ENCODE measurements at regions not wholly inside any gene's neighbourhood (a gene's known extent, or its start where the extent isn't known, plus 50 kb on each side); places are given as distances from the start of the nearest gene placed in this dataset.

DNA sequence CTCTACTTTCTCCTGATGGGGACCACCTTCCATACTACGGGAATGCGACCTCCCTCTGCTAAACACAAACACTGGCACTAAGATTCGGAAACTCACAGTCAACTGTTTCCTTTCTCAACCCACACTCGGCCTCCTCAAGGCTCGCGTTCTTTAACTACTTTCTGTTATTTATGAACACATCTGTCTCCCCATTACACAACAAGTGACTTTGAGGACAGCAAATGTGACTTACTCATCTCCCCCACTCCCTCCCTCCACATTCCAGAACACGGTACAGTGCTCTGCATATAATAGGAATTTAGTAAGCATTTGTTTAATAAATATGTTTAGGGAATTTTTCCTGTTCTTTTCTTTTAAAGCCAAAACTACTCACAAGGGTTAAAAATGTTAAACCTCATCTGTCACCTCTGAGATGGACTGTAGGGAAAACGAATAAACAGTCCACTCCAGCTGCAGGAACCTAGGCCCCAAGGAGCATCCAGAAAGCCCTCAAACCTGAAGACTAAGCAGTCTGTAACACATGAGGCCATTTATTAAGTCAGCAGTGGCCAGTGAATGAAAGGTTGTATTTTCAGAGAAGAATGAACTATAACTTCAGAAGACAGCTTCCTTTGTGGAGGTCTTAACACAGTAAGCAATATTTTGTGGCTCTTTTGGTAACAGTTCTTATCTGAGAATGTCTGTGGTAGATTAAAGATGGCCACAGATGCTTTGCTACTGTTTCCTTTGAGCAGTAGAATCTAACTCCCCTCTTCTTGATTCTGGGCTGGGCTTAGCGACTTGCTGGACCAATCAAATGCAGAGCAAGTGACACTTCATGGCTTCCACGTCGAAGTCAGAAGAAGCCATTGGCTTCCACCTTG lies 209.6 kb upstream of the DTNBP1 start:
- H3K27ac ChIP-seq (ENCODE audit: low read depth, low read length): no peak overlapping the region
- peaks cover 0 to 10% (median 0%) of the 10 kb centered on the region in 7 donors for H3K4me1 Mint-ChIP-seq
- CTCF ChIA-PET: no interaction called here

DNA sequence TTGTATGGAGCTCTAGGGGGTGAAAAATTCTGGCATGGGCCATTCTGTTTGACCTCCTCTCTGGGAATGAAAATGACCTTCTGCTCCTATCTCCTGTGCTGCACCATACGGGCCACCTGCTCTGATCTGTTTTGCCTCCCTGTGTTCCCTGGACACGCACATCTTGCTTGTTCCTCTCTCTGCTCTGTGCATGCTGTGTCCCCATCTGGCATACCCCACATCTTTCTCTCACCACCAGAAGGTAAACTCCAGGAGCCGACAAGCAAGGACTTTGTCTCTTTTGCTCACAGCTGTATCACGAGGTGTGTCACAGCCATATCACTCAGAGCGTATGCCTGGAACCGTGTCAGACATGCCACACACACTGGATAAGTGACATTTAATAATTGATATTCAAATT lies 208.4 kb upstream of the DTNBP1 start:
- intact Hi-C loops (cut with micrococcal nuclease): no loop called here
- no peaks in the 10 kb centered on the region for H3K9me3 ChIP-seq (ENCODE audit: control insufficient read depth in 2 of 3, low read length in 3 of 3)
- ATAC-seq: no peak
- no peak overlapping the region for H3K27ac Mint-ChIP-seq
- POLR2A ChIA-PET: no interaction called here
- no peaks in the 10 kb centered on the region for H3K9me3 Mint-ChIP-seq
- no peaks in the 10 kb centered on the region for H3K4me1 ChIP-seq (ENCODE audit: control insufficient read depth in 2 of 2, insufficient read depth in 2 of 2, low read length in 2 of 2)
- peaks cover 0 to 10% (median 0%) of the 10 kb centered on the region in 7 donors for H3K4me1 Mint-ChIP-seq
- H3K36me3 ChIP-seq (ENCODE audit: control insufficient read depth in 2 of 3, insufficient read depth in 3 of 3, low read length in 3 of 3): no peaks in the 10 kb centered on the region
- peaks cover 4 to 12% (median 10%) of the 10 kb centered on the region in 5 donors for H3K27me3 Mint-ChIP-seq
- H3K4me3 ChIP-seq (ENCODE audit: low read length): no peak overlapping the region
- peaks cover 0 to 7% (median 0%) of the 10 kb centered on the region in 5 donors for H3K36me3 Mint-ChIP-seq
- CTCF ChIA-PET: no interaction called here
- no peaks in the 10 kb centered on the region for H3K27me3 ChIP-seq (ENCODE audit: control insufficient read depth in 2 of 2, insufficient read depth in 2 of 2, low read length in 2 of 2)
- H3K27ac ChIP-seq (ENCODE audit: low read depth, low read length): no peak overlapping the region
- H3K4me3 Mint-ChIP-seq: no peak overlapping the region
- DNase-seq: no peak

More for the DNA sequence above, 209.6 kb upstream of the DTNBP1 start:
- Histone ChIP-seq H3K9me3 (ENCODE audit: control insufficient read depth in 2 of 3, low read length in 3 of 3) (no peaks in the 10 kb centered on the region), H3K36me3 (ENCODE audit: control insufficient read depth in 2 of 3, insufficient read depth in 3 of 3, low read length in 3 of 3) (no peaks in the 10 kb centered on the region), H3K4me3 (ENCODE audit: low read length) (no peak overlapping the region), H3K27me3 (ENCODE audit: control insufficient read depth in 2 of 2, insufficient read depth in 2 of 2, low read length in 2 of 2) (no peaks in the 10 kb centered on the region), H3K4me1 (ENCODE audit: control insufficient read depth in 2 of 2, insufficient read depth in 2 of 2, low read length in 2 of 2) (no peaks in the 10 kb centered on the region)
- H3K36me3 Mint-ChIP-seq: peaks cover 0 to 7% (median 0%) of the 10 kb centered on the region in 5 donors
- no peaks in the 10 kb centered on the region for H3K9me3 Mint-ChIP-seq
- H3K4me3 Mint-ChIP-seq: no peak overlapping the region
- POLR2A ChIA-PET: no interaction called here
- H3K27ac Mint-ChIP-seq: no peak overlapping the region
- H3K27me3 Mint-ChIP-seq: peaks cover 4 to 12% (median 8%) of the 10 kb centered on the region in 5 donors
- DNase-seq (no peak), ATAC-seq (no peak)
- intact Hi-C loops (cut with micrococcal nuclease): no loop called here

- no peaks in the 10 kb centered on the region for H3K4me1 ChIP-seq (ENCODE audit: control insufficient read depth in 2 of 2, insufficient read depth in 2 of 2, low read length in 2 of 2)
- DNase-seq (no peak), ATAC-seq (no peak)
- H3K36me3 Mint-ChIP-seq: peaks cover 0 to 7% (median 0%) of the 10 kb centered on the region in 5 donors
- no peaks in the 10 kb centered on the region for H3K36me3 ChIP-seq (ENCODE audit: control insufficient read depth in 2 of 3, insufficient read depth in 3 of 3, low read length in 3 of 3)
- intact Hi-C loops (cut with micrococcal nuclease): no loop called here
- H3K27me3 Mint-ChIP-seq: peaks cover 4 to 12% (median 10%) of the 10 kb centered on the region in 5 donors
- no peak overlapping the region for H3K27ac ChIP-seq (ENCODE audit: low read depth, low read length)
- ChIA-PET POLR2A (no interaction called here), CTCF (no interaction called here)
- no peaks in the 10 kb centered on the region for H3K9me3 ChIP-seq (ENCODE audit: control insufficient read depth in 2 of 3, low read length in 3 of 3)
- no peaks in the 10 kb centered on the region for H3K27me3 ChIP-seq (ENCODE audit: control insufficient read depth in 2 of 2, insufficient read depth in 2 of 2, low read length in 2 of 2)
- H3K4me3 ChIP-seq (ENCODE audit: low read length): no peak overlapping the region
- peaks cover 0 to 10% (median 0%) of the 10 kb centered on the region in 7 donors for H3K4me1 Mint-ChIP-seq
- no peak overlapping the region for H3K27ac Mint-ChIP-seq
- H3K9me3 Mint-ChIP-seq: no peaks in the 10 kb centered on the region
- H3K4me3 Mint-ChIP-seq: no peak overlapping the region
Observed at GRCh38 chr6:15870333-15871043, 207.7 kb upstream of the DTNBP1 start.

GRCh38 chr6:15864708-15865062 lies 201.9 kb upstream of the DTNBP1 start:
- intact Hi-C loops (cut with micrococcal nuclease): no loop called here
- H3K4me3 ChIP-seq (ENCODE audit: low read length): no peak overlapping the region
- no peak for ATAC-seq
- no peaks in the 10 kb centered on the region for H3K4me1 ChIP-seq (ENCODE audit: control insufficient read depth in 2 of 2, insufficient read depth in 2 of 2, low read length in 2 of 2)
- no peaks in the 10 kb centered on the region for H3K9me3 ChIP-seq (ENCODE audit: control insufficient read depth in 2 of 3, low read length in 3 of 3)
- H3K4me1 Mint-ChIP-seq: no peaks in the 10 kb centered on the region
- no peak overlapping the region for H3K4me3 Mint-ChIP-seq
- H3K36me3 ChIP-seq (ENCODE audit: control insufficient read depth in 2 of 3, insufficient read depth in 3 of 3, low read length in 3 of 3): no peaks in the 10 kb centered on the region
- no peaks in the 10 kb centered on the region for H3K36me3 Mint-ChIP-seq
- H3K27ac Mint-ChIP-seq: no peak overlapping the region
- no peak for DNase-seq
- peaks cover 0 to 5% (median 0%) of the 10 kb centered on the region in 5 donors for H3K27me3 Mint-ChIP-seq
- ChIA-PET CTCF (no interaction called here), POLR2A (no interaction called here)
- H3K9me3 Mint-ChIP-seq: peaks cover 0 to 5% (median 0%) of the 10 kb centered on the region in 11 donors
- no peak overlapping the region for H3K27ac ChIP-seq (ENCODE audit: low read depth, low read length)
- no peaks in the 10 kb centered on the region for H3K27me3 ChIP-seq (ENCODE audit: control insufficient read depth in 2 of 2, insufficient read depth in 2 of 2, low read length in 2 of 2)

- intact Hi-C loops (cut with micrococcal nuclease): no loop called here
- POLR2A ChIA-PET: no interaction called here
Observed at GRCh38 chr6:15864038-15864707, 201.3 kb upstream of the DTNBP1 start.

DNA sequence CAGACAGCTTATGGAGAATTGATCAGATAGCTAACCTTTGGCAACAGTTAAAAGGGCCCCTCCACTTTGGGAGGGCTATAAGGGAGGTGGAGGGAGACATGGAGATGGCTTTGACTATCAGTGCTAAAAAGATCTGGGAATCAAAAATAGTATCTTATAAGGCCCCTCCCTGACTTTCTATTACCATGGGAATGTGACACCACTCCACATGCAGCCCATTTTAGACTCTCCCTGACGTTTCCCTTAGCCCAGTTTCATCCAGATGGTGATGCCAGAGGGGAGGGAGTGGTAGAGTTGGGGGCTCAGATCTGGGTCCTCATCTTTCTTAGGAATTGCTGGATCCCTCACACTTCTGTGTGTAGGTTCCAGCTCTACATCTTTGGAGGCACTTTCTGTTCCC lies 200.0 kb upstream of the DTNBP1 start:
- Histone ChIP-seq H3K4me1 (ENCODE audit: control insufficient read depth in 2 of 2, insufficient read depth in 2 of 2, low read length in 2 of 2) (no peaks in the 10 kb centered on the region), H3K36me3 (ENCODE audit: control insufficient read depth in 2 of 3, insufficient read depth in 3 of 3, low read length in 3 of 3) (no peaks in the 10 kb centered on the region), H3K27me3 (ENCODE audit: control insufficient read depth in 2 of 2, insufficient read depth in 2 of 2, low read length in 2 of 2) (no peaks in the 10 kb centered on the region), H3K27ac (ENCODE audit: low read depth, low read length) (no peak overlapping the region), H3K9me3 (ENCODE audit: control insufficient read depth in 2 of 3, low read length in 3 of 3) (no peaks in the 10 kb centered on the region), H3K4me3 (ENCODE audit: low read length) (no peak overlapping the region)
- Mint-ChIP-seq H3K36me3 (no peaks in the 10 kb centered on the region), H3K9me3 (peaks cover 0 to 5% (median 0%) of the 10 kb centered on the region in 11 donors), H3K27ac (no peak overlapping the region), H3K4me1 (no peaks in the 10 kb centered on the region), H3K27me3 (peaks cover 0 to 7% (median 0%) of the 10 kb centered on the region in 5 donors), H3K4me3 (no peak overlapping the region)
- no peak for DNase-seq
- ChIA-PET POLR2A (no interaction called here), CTCF (no interaction called here)
- intact Hi-C loops (cut with micrococcal nuclease): no loop called here
- no peak for ATAC-seq

More at GRCh38 chr6:15864038-15864707, 201.3 kb upstream of the DTNBP1 start:
- DNase-seq (no peak), ATAC-seq (no peak)
- Histone ChIP-seq H3K9me3 (ENCODE audit: control insufficient read depth in 2 of 3, low read length in 3 of 3) (no peaks in the 10 kb centered on the region), H3K27ac (ENCODE audit: low read depth, low read length) (no peak overlapping the region), H3K4me3 (ENCODE audit: low read length) (no peak overlapping the region), H3K36me3 (ENCODE audit: control insufficient read depth in 2 of 3, insufficient read depth in 3 of 3, low read length in 3 of 3) (no peaks in the 10 kb centered on the region), H3K4me1 (ENCODE audit: control insufficient read depth in 2 of 2, insufficient read depth in 2 of 2, low read length in 2 of 2) (no peaks in the 10 kb centered on the region), H3K27me3 (ENCODE audit: control insufficient read depth in 2 of 2, insufficient read depth in 2 of 2, low read length in 2 of 2) (no peaks in the 10 kb centered on the region)
- CTCF ChIA-PET: interaction anchor here (0.5 kb wide), 1 partner anchor 220 kb away, joined by 5 read pairs; no protein-coding TSS in a partner anchor
- Mint-ChIP-seq H3K27ac (no peak overlapping the region), H3K9me3 (peaks cover 0 to 5% (median 0%) of the 10 kb centered on the region in 11 donors), H3K4me1 (no peaks in the 10 kb centered on the region), H3K4me3 (no peak overlapping the region), H3K27me3 (peaks cover 0 to 5% (median 0%) of the 10 kb centered on the region in 5 donors), H3K36me3 (no peaks in the 10 kb centered on the region)
